ENCODE measurements at regions not wholly inside any gene's neighbourhood (a gene's known extent, or its start where the extent isn't known, plus 50 kb on each side); places are given as distances from the start of the nearest gene placed in this dataset.

DNA sequence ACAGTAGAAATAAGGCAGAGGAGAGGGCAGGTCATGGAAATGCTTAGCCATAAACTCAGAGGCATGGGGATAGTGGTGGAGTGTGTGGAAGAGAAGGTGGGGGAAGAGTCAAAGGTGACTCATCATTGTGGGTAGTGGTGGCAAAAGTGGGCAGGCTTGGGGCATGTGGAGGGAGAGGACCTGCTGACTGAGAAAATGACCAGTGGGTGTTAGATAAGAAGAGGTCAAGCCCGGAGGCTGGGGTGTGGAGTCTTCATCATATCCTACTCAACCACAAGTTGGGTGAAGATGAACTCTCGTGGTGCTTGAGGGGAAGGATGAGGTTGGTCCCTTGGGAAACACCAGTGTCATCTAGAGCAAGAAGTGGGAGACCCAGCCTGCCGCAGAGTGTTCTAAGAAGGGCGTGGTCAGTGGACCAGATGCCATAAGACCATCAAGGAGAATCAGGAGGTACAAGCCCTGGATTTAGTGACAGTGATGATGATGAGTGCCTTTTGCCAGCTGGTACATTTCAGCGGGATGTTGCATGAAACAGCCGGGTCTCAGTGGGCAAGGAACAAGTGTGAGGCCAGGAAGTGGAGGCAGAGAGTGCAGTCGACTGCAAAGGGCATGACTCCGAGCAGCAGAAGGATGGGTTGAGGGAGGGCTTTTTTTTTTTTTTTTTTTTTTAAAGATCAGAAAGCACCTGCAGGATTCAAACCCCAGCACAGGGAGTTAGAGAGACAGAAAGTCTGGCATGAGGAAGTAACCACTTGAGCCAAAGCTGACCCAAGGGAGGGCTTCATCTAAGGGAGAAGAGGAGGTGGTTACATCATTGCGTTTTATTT is 122.6 kb upstream of the SPRED2 start:
- H3K9me3 ChIP-seq, result no peaks in the 10 kb centered on the region
- ATAC-seq (peak; percentile 81), DNase-seq (no peak)
- H3K36me3 ChIP-seq, result no peaks in the 10 kb centered on the region
- TF ChIP-seq, protein P1, sequence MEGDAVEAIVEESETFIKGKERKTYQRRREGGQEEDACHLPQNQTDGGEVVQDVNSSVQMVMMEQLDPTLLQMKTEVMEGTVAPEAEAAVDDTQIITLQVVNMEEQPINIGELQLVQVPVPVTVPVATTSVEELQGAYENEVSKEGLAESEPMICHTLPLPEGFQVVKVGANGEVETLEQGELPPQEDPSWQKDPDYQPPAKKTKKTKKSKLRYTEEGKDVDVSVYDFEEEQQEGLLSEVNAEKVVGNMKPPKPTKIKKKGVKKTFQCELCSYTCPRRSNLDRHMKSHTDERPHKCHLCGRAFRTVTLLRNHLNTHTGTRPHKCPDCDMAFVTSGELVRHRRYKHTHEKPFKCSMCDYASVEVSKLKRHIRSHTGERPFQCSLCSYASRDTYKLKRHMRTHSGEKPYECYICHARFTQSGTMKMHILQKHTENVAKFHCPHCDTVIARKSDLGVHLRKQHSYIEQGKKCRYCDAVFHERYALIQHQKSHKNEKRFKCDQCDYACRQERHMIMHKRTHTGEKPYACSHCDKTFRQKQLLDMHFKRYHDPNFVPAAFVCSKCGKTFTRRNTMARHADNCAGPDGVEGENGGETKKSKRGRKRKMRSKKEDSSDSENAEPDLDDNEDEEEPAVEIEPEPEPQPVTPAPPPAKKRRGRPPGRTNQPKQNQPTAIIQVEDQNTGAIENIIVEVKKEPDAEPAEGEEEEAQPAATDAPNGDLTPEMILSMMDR (IDR thresholded peaks at IDR 0.05), result no peak
- no peaks in the 10 kb centered on the region for H3K27me3 ChIP-seq
- H3K4me3 ChIP-seq, result no peak overlapping the region
- H3K4me1 ChIP-seq, result no peaks in the 10 kb centered on the region
- intact Hi-C loops (cut with DNase I), result no loop called here
- H3K27ac ChIP-seq, result no peak overlapping the region

GRCh38 chr2:65553504-65554074 is 121.2 kb upstream of the SPRED2 start:
- ATAC-seq (no peak), DNase-seq (no peak)
- no peaks in the 10 kb centered on the region for H3K36me3 ChIP-seq
- H3K4me1 ChIP-seq, result no peaks in the 10 kb centered on the region
- no peaks in the 10 kb centered on the region for H3K9me3 ChIP-seq
- no peak overlapping the region for H3K27ac ChIP-seq
- TF ChIP-seq, protein P1 (IDR thresholded peaks at IDR 0.05), result no peak
- intact Hi-C loops (cut with DNase I), result no loop called here
- no peak overlapping the region for H3K4me3 ChIP-seq
- no peaks in the 10 kb centered on the region for H3K27me3 ChIP-seq

- Histone ChIP-seq H3K4me1 (no peaks in the 10 kb centered on the region), H3K9me3 (no peaks in the 10 kb centered on the region), H3K27ac (no peak overlapping the region), H3K4me3 (no peak overlapping the region), H3K27me3 (no peaks in the 10 kb centered on the region), H3K36me3 (no peaks in the 10 kb centered on the region)
- DNase-seq, result no peak
- TF ChIP-seq, protein P1 (IDR thresholded peaks at IDR 0.05), result no peak
- intact Hi-C loops (cut with DNase I), result no loop called here
- no peak for ATAC-seq
Observed at GRCh38 chr2:65551528-65551927, 119.1 kb upstream of the SPRED2 start.

DNA sequence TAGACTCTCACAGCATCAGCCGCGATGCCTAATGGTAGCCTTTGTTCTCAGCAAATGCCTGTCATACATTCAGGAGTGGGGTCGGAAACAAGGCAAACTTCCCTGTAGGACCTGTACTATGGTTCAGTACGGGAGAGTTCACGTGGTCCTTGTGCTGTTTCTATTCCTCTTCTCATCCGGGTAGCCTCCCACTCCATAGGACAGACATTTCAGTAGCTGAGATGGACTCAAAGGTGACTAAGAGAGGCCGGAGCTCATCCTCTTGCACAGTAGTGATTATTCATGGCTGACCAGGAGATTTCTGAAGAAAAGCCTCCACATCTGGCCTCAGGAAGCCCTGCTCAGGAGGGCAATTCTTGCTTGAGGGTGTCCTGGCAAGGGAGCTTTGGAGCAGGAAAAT is 117.8 kb upstream of the SPRED2 start:
- no peaks in the 10 kb centered on the region for H3K9me3 ChIP-seq
- no peak overlapping the region for H3K4me3 ChIP-seq
- peak; percentile 39 for ATAC-seq
- no peak for DNase-seq
- TF ChIP-seq, protein P1 (IDR thresholded peaks at IDR 0.05), result no peak
- no peaks in the 10 kb centered on the region for H3K36me3 ChIP-seq
- peaks cover 6% of the 10 kb centered on the region for H3K4me1 ChIP-seq
- no peak overlapping the region for H3K27ac ChIP-seq
- H3K27me3 ChIP-seq, result no peaks in the 10 kb centered on the region
- intact Hi-C loops (cut with DNase I), result no loop called here

DNA sequence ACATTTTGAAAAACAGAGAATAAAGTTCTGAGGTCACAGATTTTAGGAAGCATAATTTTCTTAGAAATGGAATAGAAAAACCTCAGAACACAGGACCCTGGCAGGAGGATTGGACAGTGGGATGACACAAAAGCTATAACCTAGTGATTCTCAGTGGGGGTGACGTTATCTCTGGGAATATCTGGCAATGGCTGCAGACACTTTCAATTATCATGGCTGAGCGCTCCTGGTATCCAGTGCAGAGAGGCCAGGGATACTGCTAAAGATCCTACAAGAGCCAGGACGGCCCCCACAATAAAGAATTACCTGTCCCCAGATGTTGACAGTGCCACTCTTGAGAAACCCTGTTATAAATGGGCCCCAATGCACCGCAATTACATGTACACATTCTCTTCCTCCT is 117.2 kb upstream of the SPRED2 start:
- TF ChIP-seq, protein P1 (IDR thresholded peaks at IDR 0.05), result no peak
- Histone ChIP-seq H3K4me1 (peaks cover 6% of the 10 kb centered on the region), H3K27me3 (no peaks in the 10 kb centered on the region), H3K4me3 (no peak overlapping the region), H3K9me3 (no peaks in the 10 kb centered on the region), H3K36me3 (no peaks in the 10 kb centered on the region), H3K27ac (no peak overlapping the region)
- DNase-seq (no peak), ATAC-seq (no peak)
- intact Hi-C loops (cut with DNase I), result no loop called here

All from upper lobe of right lung (tissue), 1 donor.